ENCODE measurements at regions not wholly inside any gene's neighbourhood (a gene's known extent, or its start where the extent isn't known, plus 50 kb on each side); places are given as distances from the start of the nearest gene placed in this dataset.

- no peaks in the 10 kb centered on the region for H3K36me3 ChIP-seq (ENCODE audit: insufficient read depth, low read length)
- H3K4me3 ChIP-seq (ENCODE audit: low read length, poor library complexity, severe bottlenecking) = no peak overlapping the region
- H3K4me1 ChIP-seq (ENCODE audit: insufficient read depth, low read length, poor library complexity, severe bottlenecking) = no peaks in the 10 kb centered on the region
- no peak overlapping the region for H2AFZ ChIP-seq (ENCODE audit: low read length)
- H3K79me2 ChIP-seq (ENCODE audit: insufficient read depth, low read length) = no peaks in the 10 kb centered on the region
- no peak overlapping the region for H3K4me2 ChIP-seq (ENCODE audit: low read depth, low read length, poor library complexity, severe bottlenecking)
- H4K20me1 ChIP-seq (ENCODE audit: insufficient read depth, low read length, poor library complexity, severe bottlenecking) = no peaks in the 10 kb centered on the region
- TF ChIP-seq CTCF (conservative IDR thresholded peaks at IDR 0.05; ENCODE audit: low read length) (no peak), EZH2phosphoT487 (IDR thresholded peaks at IDR 0.05; ENCODE audit: borderline replicate concordance) (no peak)
- no peaks in the 10 kb centered on the region for H3F3A ChIP-seq (ENCODE audit: low read depth)
- no peaks in the 10 kb centered on the region for H3K9me3 ChIP-seq (ENCODE audit: insufficient read depth, low read depth, low read length)
- H3K9me2 ChIP-seq (replicated peaks; ENCODE audit: low read depth, low read length) = no peaks in the 10 kb centered on the region
- H3K9ac ChIP-seq (ENCODE audit: low read depth, low read length, poor library complexity, severe bottlenecking) = no peak overlapping the region
- no peaks in the 10 kb centered on the region for H3K27me3 ChIP-seq (ENCODE audit: insufficient read depth, low read length, poor library complexity, severe bottlenecking)
Observed at GRCh38 chr2:16154501-16155280, 214.3 kb downstream of the MYCN start.

GRCh38 chr2:16154061-16154460, 213.7 kb downstream of the MYCN start:
- no peaks in the 10 kb centered on the region for H3K36me3 ChIP-seq (ENCODE audit: insufficient read depth, low read length)
- H2AFZ ChIP-seq (ENCODE audit: low read length) = no peak overlapping the region
- H3K9me2 ChIP-seq (replicated peaks; ENCODE audit: low read depth, low read length) = no peaks in the 10 kb centered on the region
- no peaks in the 10 kb centered on the region for H3K79me2 ChIP-seq (ENCODE audit: insufficient read depth, low read length)
- no peaks in the 10 kb centered on the region for H3K4me1 ChIP-seq (ENCODE audit: insufficient read depth, low read length, poor library complexity, severe bottlenecking)
- H3K9me3 ChIP-seq (ENCODE audit: insufficient read depth, low read depth, low read length) = no peaks in the 10 kb centered on the region
- no peak overlapping the region for H3K4me3 ChIP-seq (ENCODE audit: low read length, poor library complexity, severe bottlenecking)
- H3K27me3 ChIP-seq (ENCODE audit: insufficient read depth, low read length, poor library complexity, severe bottlenecking) = no peaks in the 10 kb centered on the region
- no peaks in the 10 kb centered on the region for H4K20me1 ChIP-seq (ENCODE audit: insufficient read depth, low read length, poor library complexity, severe bottlenecking)
- no peak overlapping the region for H3K9ac ChIP-seq (ENCODE audit: low read depth, low read length, poor library complexity, severe bottlenecking)
- TF ChIP-seq EZH2phosphoT487 (IDR thresholded peaks at IDR 0.05; ENCODE audit: borderline replicate concordance) (no peak), CTCF (conservative IDR thresholded peaks at IDR 0.05; ENCODE audit: low read length) (no peak)
- no peak overlapping the region for H3K4me2 ChIP-seq (ENCODE audit: low read depth, low read length, poor library complexity, severe bottlenecking)
- no peaks in the 10 kb centered on the region for H3F3A ChIP-seq (ENCODE audit: low read depth)

- Histone ChIP-seq H3K36me3 (ENCODE audit: insufficient read depth, low read length) (no peaks in the 10 kb centered on the region), H2AFZ (ENCODE audit: low read length) (no peak overlapping the region), H3K4me1 (ENCODE audit: insufficient read depth, low read length, poor library complexity, severe bottlenecking) (no peaks in the 10 kb centered on the region), H3K4me3 (ENCODE audit: low read length, poor library complexity, severe bottlenecking) (no peak overlapping the region), H3K9ac (ENCODE audit: low read depth, low read length, poor library complexity, severe bottlenecking) (no peak overlapping the region), H3K9me2 (replicated peaks; ENCODE audit: low read depth, low read length) (no peaks in the 10 kb centered on the region), H3F3A (ENCODE audit: low read depth) (no peaks in the 10 kb centered on the region), H3K9me3 (ENCODE audit: insufficient read depth, low read depth, low read length) (no peaks in the 10 kb centered on the region), H4K20me1 (ENCODE audit: insufficient read depth, low read length, poor library complexity, severe bottlenecking) (no peaks in the 10 kb centered on the region), H3K27me3 (ENCODE audit: insufficient read depth, low read length, poor library complexity, severe bottlenecking) (no peaks in the 10 kb centered on the region), H3K79me2 (ENCODE audit: insufficient read depth, low read length) (no peaks in the 10 kb centered on the region), H3K4me2 (ENCODE audit: low read depth, low read length, poor library complexity, severe bottlenecking) (no peak overlapping the region)
- TF ChIP-seq EZH2phosphoT487 (IDR thresholded peaks at IDR 0.05; ENCODE audit: borderline replicate concordance) (no peak), CTCF (conservative IDR thresholded peaks at IDR 0.05; ENCODE audit: low read length) (no peak)
Observed at GRCh38 chr2:16153754-16154035, 213.3 kb downstream of the MYCN start.
